Left cardiac atrium (tissue), 4 donors: ENCODE measurements at regions not wholly inside any gene's neighbourhood (a gene's known extent, or its start where the extent isn't known, plus 50 kb on each side); places are given as distances from the start of the nearest gene placed in this dataset.
"Not testable (repeated sequence)": the region's sequence is repeated elsewhere in the genome, so short reads cannot be mapped to it uniquely, and the experiment has no call there.

ENCODE experiments used
- ATAC-seq, 2 donors: fragments of 200-7000 bp; cut with Tn5 transposase; one replicate each; pipeline ENCODE4 v1.9.1; 2020; ENCODE audit warnings: mild to moderate bottlenecking in 2 of 2, moderate library complexity in 2 of 2
- DNase-seq: peaks from one replicate; pipeline ENCODE4 v3.0.0-alpha.2; 2020
- intact Hi-C, 2 donors: fragments of 100-400 bp; cut with DNase I; formaldehyde crosslinking; loops; one replicate each; pipeline versions ENCODE4 v1.14.1 to v1.15.1; 2022 to 2023
- donor health status: DM: no; HTN: yes; CAD: no.
- donor health status: DM: no; HTN: yes; CAD: no; lungs with severe emphysema.
- donor health status: DM: yes; HTN: yes; CAD: no.
- donor health status: Dilated cardiomyopathy.

DNA sequence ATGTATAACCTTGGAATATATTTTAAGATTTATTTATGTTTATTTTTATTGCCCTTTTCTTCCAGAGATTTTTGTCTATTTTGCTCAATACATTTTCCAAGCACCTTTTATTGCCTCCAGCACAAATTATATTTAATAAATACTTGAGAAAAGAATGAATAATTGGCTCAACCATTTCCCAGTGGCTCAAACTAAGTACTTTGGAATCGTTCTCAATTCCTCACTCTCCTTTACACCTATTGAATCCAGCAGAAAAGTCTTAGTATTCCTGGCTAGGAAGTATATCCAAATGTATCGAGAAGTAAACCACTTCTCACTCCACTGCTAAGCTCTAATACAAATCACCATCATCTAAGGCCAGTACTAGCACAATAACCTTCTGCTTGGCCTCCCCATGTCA is 276.1 kb downstream of the NEBL start:
- intact Hi-C loops: no loop called here
- ATAC-seq (no peak), DNase-seq (no peak)

- no peak for ATAC-seq
- intact Hi-C loops: no loop called here
- no peak for DNase-seq
Measured at GRCh38 chr10:20618011-20618547, 279.0 kb downstream of the NEBL start.

DNA sequence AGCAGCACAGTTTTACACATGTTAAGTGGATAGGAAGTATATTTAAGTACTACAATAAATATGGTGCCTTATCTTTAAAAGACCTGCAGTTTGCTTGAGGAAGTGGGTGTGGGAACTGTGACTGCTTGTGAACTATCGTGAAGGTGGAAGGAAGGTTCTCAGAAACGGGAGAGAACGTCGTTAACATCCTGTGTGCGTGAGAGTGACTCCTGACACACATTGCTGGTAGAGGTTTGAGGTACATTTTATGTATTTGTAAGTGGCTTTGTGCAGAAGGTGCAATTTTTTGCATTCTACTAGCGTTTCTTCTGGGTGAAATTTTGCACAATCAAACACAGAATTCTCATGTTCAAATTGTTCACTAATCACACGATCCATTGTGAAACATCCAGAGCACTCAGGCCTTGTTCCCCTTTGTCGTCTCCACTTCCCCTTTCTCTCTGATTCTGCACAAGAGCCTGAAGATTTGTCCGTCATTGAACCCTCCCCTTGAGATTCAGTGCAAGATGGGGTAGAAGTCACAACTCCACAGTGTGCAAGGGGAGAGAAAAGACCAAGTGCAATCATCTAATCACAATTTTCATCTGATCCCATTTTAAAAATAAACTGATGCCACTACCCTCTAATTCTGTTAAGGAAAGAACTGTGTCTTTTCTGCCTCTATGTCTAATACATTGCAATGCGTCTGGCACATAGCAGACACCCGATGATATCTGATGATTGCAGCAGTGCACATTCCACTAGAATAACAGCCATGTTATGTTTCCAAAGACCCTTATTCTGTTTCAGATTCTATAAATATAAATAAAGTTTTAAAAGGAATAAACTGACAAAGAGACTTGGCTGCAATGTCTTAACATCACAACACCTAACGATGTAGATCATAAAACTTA is 279.9 kb downstream of the NEBL start:
- intact Hi-C loops: no loop called here
- DNase-seq: no peak
- no peak for ATAC-seq

- ATAC-seq (no peak), DNase-seq (no peak)
- intact Hi-C loops: no loop called here
Measured at GRCh38 chr10:20616056-20616671, 280.9 kb downstream of the NEBL start.

DNA sequence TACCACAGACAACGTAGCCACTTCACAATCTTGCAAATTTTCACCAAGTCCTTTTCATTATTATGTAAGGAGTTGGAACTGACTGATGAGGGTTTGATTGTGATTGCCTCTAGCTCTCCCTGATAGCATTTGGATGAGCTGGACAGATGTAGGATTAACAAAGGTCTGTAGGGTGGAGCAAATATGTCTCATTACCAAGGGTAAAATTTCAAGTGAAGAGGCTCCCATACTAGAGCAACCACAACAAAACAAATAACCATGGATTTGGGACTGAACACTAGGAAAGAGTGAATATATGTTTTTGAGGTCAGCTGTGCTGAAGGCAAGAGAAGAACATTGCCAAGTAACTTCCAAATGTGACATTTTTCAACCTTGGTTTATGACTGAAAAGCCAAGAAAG is 281.7 kb downstream of the NEBL start:
- ATAC-seq: no peak
- intact Hi-C loops: no loop called here
- no peak for DNase-seq

DNA sequence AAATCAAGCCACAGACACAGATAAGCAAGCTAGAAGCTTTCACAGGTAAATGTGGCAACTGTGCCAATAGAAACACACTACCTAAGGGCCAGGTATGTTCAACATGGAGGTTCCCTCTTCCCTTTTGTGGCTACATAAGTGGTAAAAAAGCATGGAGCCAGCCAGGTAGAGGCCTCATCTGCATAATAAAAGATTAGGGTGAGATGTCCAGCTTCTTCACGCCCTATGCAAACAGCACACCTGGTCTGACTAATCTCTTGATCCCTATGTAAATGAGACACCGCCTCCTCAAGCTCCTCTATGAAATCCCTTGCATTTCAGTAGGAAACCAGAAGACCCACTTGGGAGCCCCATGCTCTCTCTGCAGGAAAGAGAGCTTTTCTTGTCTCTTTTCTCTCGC is 282.2 kb downstream of the NEBL start:
- DNase-seq: no peak
- no peak for ATAC-seq
- intact Hi-C loops: no loop called here

- DNase-seq (no peak), ATAC-seq (no peak)
- intact Hi-C loops: no loop called here
Measured at GRCh38 chr10:20608503-20608902, 288.6 kb downstream of the NEBL start.

GRCh38 chr10:20606985-20607384 is 290.1 kb downstream of the NEBL start:
- ATAC-seq (no peak), DNase-seq (no peak)
- intact Hi-C loops: no loop called here

- DNase-seq: no peak
- ATAC-seq: no peak
- intact Hi-C loops: no loop called here
Measured at GRCh38 chr10:20601941-20602461, 295.1 kb downstream of the NEBL start.

DNA sequence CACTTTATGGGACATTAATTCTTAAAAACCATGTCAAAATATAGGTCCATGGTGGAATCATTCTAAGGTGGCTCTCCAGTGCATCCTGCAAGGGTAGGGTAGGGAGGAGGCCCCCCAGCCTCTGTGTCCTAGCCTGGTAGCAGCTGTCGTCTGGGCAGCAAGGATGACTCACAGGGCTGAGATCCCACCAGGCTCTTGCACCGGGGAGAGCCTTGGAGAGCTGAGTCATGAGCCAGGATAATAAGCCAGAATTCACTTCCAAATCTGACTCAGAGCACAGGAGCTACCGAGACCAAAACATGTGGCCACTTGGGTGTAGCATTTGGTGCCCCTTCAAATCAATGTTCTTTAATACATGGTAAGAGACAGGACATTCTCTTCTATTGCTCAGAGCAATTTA is 298.5 kb downstream of the NEBL start:
- DNase-seq (peak; percentile 72), ATAC-seq (peak; percentile 84 to 99)
- intact Hi-C loops: no loop called here

GRCh38 chr10:20596911-20597310 is 300.2 kb downstream of the NEBL start:
- ATAC-seq (peak; percentile 42 to 84), DNase-seq (no peak)
- intact Hi-C loops: no loop called here

DNA sequence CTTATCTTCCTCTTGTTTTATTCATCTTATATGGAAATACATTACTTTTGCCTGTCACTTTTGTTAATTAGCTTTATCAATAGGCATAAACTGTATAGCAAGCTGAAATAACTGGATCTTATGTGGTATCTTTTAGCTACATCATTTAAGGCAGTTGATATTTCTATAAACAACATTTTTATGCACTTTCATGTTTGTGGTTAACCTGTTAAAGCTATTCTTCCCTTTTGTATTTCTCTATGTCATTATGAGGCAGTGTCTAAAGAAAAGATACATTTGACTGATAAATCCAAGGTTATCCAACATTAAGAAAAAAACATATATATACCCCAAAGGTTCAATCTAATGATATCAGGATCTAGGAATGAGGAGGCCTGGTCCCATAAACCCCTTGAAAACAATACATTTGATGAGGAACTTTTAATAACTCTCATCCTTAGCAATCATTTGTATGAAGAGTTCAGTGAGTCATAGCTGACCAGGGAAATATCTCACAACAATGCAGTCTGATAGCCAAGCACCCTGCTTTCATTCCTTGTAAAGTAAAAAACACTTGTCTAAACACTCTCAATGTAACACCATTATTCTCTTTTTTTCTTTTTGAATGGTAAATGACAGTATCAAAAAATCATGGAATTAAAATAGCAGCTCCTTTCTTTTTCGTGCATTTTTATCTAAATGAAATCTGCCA is 300.9 kb downstream of the NEBL start:
- intact Hi-C loops: no loop called here
- peak; percentile 56 to 58 for ATAC-seq
- DNase-seq: no peak

- no peak for ATAC-seq
- no peak for DNase-seq
Measured at GRCh38 chr10:20593649-20594048, 303.5 kb downstream of the NEBL start.

DNA sequence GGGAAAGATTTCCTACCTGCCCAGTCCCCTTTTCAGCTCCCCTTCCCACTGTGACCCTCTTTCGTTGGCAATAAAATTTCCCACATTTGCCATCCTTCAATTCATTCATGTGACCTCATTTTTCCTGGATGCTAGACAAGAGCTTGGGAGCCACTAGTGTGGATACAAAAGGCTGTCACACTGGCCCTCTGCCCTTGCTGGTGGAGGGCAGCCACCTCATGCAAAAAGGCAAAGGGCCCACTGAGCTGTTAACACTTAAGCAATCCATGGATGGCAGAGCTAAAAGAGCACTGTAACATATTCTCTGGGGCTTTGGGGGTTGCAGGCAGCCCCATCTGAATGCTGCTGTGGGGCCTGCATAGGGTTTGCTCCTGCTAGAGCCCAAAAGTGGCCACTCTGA is 315.1 kb downstream of the NEBL start:
- no peak for ATAC-seq
- DNase-seq: no peak
- intact Hi-C loops: no loop called here

More at GRCh38 chr10:20593649-20594048, 303.5 kb downstream of the NEBL start:
- intact Hi-C loops: no loop called here

DNA sequence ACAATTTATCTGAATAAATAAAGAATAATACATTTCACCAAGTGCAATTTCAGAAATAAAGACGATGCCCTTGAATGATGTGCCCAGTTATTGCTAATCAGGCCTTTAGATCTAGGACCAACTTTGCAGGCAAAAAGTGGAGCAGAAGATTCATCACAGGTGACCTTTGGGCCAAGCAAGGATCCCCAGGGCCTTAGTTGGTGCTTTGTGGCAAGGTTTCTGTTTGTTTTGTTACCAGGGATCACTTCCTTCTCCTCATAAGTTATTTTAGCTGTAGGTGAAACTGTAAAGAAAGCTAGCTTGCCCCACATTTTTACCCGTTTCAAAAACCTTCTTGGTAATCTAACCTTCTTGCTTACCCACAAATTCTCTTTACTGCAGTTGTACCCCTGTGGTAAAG is 323.2 kb downstream of the NEBL start:
- ATAC-seq (no peak), DNase-seq (no peak)
- intact Hi-C loops: no loop called here

DNA sequence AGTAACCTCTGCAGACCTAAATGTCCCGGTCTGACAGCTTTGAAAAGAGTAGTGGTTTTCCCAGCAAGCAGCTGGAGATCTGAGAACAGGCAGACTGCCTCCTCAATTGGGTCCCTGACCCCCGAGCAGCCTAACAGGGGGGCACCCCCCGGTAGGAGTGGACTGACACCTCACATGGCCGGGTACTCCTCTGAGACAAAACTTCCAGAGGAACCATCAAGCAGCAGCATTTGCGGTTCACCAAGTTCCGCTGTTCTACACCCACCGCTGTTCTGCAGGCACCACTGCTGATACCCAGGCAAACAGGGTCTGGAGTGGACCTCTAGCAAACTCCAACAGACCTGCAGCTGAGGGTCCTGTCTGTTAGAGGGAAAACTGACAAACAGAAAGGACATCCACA is 341.1 kb downstream of the NEBL start:
- DNase-seq, ATAC-seq, intact Hi-C loops: not testable (repeated sequence)

GRCh38 chr10:20552382-20552781 is 344.7 kb downstream of the NEBL start:
- no peak for DNase-seq
- ATAC-seq: no peak
- intact Hi-C loops: no loop called here

DNA sequence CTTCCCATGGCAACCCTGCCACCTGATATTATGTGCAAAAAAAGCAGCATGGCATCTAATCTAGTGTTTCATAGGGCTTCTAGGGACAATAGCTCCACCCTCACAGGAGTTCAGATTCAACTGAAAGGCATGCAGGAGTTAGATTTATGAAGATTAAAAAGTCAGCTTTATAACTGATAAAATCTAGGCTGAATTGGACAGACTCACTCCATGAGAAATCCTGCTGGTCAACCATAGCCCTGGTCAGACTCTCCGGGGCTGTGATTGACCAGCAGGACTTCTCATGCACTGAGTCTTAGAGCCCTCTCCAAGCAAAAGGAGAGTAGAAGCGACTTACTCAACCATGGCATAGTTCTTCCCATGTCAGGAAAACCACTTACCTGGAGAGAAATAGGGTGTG is 345.4 kb downstream of the NEBL start:
- DNase-seq: no peak
- no peak for ATAC-seq
- intact Hi-C loops: no loop called here

DNA sequence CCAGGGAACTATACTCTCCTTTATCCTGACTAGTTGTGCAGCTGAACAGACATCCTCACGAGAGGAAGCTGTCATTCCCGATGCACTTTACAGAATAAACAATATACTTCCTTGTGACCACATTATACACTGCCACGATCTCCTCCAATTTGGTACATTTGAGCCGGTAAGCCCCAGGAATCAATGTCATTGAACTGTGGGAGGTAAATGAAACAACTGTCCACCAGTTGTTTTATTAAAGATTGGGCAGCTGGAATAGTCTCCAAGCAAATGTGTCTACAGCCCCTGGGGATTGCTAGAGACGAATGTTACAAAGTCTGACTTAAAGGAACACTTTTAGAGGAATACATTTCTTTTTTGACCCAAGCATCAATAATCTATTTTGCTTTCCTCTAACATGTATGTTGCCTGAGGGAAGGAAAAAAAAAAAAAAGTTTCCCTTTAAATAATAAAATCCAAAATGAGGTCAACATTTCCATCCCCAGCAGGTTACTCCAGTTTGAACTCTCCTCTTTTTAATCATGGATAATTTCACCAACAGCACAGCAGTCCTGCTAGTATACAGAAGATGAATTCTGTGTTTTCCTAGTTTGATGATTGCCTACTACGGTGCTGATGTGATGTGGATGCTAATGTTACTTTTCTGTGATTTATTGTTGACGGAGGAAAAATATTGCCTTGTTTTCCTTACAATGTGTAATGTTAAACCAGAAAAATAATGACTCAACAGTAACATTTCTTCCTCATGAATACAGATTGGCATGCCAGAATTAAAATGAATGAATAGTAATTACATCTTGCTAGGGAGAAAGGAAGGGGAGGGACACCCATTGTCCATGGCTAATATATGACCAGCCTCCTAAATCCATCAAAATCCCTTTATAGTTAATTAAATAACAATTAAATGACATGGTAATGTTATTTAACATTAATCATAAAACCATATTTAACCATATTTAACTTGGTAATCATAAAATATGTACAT is 360.9 kb downstream of the NEBL start:
- ATAC-seq (no peak), DNase-seq (no peak)
- intact Hi-C loops: no loop called here
